Body of pancreas (tissue), 4 donors: ENCODE measurements at regions not wholly inside any gene's neighbourhood (a gene's known extent, or its start where the extent isn't known, plus 50 kb on each side); places are given as distances from the start of the nearest gene placed in this dataset.

Experiments used
- CTCF ChIP-seq, 7 experiments: fragments of 450-650 bp in 4 of 7; fragments of 200-600 bp in 3 of 7; sonication (generic) in 3 of 7; IDR thresholded peaks; one replicate each; pipeline ENCODE4 v1.5.1; 2016 to 2019; ENCODE audit warnings: antibody characterized with exemption in 7 of 7
- POLR2A ChIP-seq, 3 donors: fragments of 450-650 bp; IDR thresholded peaks; one replicate each; pipeline ENCODE4 v1.6.1; 2016; ENCODE audit warnings: antibody characterized with exemption in 3 of 3, mild to moderate bottlenecking in 2 of 3

GRCh38 chr2:118689033-118689432 lies 158.4 kb downstream of the EN1 start:
- no peak for TF ChIP-seq CTCF (IDR thresholded peaks at IDR 0.05)
- no peak for TF ChIP-seq POLR2A (IDR thresholded peaks at IDR 0.05)
